Left lung (tissue), 4 donors: ENCODE measurements at regions not wholly inside any gene's neighbourhood (a gene's known extent, or its start where the extent isn't known, plus 50 kb on each side); places are given as distances from the start of the nearest gene placed in this dataset.
A peak's percentile ranks its signal among the peaks of the same experiment; 100 is the strongest.

Experiments
- ATAC-seq: fragments of 200-7000 bp; cut with Tn5 transposase; one replicate; pipeline ENCODE4 v1.9.1; 2020; ENCODE audit warnings: moderate library complexity
- DNase-seq, 4 donors: peaks; one replicate each; pipeline ENCODE4 v3.0.0-alpha.2; 2013 to 2020
- H3K27ac ChIP-seq, 2 donors: fragments of 200-600 bp; sonication (generic) in 1 of 2; one replicate each; pipeline versions ENCODE4 v1.5.0 to v1.8.0; 2020 to 2021
- H3K27me3 ChIP-seq, 2 donors: fragments of 200-600 bp; sonication (generic) in 1 of 2; one replicate each; pipeline versions ENCODE4 v1.5.0 to v1.8.0; 2020 to 2021
- H3K36me3 ChIP-seq, 2 donors: fragments of 200-600 bp; sonication (generic) in 1 of 2; one replicate each; pipeline versions ENCODE4 v1.5.0 to v1.8.0; 2020 to 2021
- H3K4me1 ChIP-seq, 2 donors: fragments of 200-600 bp; one replicate each; pipeline ENCODE4 v1.8.0; 2021
- H3K4me3 ChIP-seq, 2 donors: fragments of 200-600 bp; sonication (generic) in 1 of 2; one replicate each; pipeline versions ENCODE4 v1.5.0 to v1.8.0; 2020 to 2021; ENCODE audit warnings: mild to moderate bottlenecking in 1 of 2
- H3K9me3 ChIP-seq, 2 donors: fragments of 200-600 bp; sonication (generic) in 1 of 2; one replicate each; pipeline versions ENCODE4 v1.5.0 to v1.8.0; 2020 to 2021
- CTCF ChIP-seq, 2 donors: fragments of 200-600 bp; sonication (generic) in 1 of 2; IDR thresholded peaks; one replicate each; pipeline versions ENCODE4 v1.5.0 to v1.8.0; 2021; ENCODE audit warnings: antibody characterized with exemption in 2 of 2
- intact Hi-C, 2 donors: fragments of 100-400 bp; cut with DNase I; formaldehyde crosslinking; loops; one replicate each; pipeline versions ENCODE4 v1.11.2 to v1.14.2; 2022
- donor health status: DM: no; HTN: yes; CAD: no.
- donor health status: DM: no; HTN: no; CAD: no.

DNA sequence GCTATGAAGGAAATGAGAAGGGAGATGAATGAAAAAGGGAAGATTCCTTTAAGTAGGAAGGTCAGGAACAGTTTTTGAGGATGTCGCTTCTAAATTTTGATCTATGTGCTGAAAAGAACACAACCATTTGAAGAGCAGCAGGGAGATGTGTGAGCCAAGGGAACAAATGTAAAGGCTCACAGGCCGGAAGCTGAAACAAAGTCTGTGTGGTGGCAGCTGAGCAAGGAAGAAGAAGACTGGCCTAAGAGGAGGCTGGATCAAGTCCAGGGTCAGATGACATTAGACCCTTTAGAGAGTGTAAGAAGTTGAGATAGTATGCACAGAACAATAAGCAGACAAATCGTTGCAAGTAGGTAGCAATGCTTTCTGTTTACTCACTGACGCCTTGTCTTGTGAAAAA, 1631.4 kb upstream of the TENM4 start:
- no peak for ATAC-seq
- no peaks in the 10 kb centered on the region for H3K9me3 ChIP-seq
- no peaks in the 10 kb centered on the region for H3K4me1 ChIP-seq
- H3K27ac ChIP-seq = no peak overlapping the region
- TF ChIP-seq CTCF (IDR thresholded peaks at IDR 0.05) = no peak
- DNase-seq = peak in 2 of 4 donors; percentile 8 to 25
- intact Hi-C loops = no loop called here
- H3K4me3 ChIP-seq = no peak overlapping the region
- no peaks in the 10 kb centered on the region for H3K27me3 ChIP-seq
- no peaks in the 10 kb centered on the region for H3K36me3 ChIP-seq

DNA sequence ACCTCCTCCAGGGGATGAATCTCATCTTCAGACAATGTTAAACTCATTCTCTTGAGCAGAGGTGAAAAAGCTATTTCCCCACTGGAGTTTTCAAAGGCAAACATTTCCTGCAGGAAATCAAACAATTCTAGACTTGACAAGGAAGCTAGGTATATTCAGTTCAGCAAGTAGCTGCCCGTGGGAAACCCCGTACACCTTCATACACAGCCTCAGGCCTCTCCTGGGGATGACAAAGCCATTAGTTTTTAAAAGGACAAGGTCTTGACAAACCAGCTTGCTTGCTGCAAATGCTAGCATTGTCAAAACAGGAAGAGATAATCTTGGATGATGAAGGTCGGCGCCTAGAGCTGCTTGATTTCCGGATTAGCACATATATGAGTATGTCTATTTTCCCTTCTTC, 1630.8 kb upstream of the TENM4 start:
- no peaks in the 10 kb centered on the region for H3K4me1 ChIP-seq
- no peaks in the 10 kb centered on the region for H3K9me3 ChIP-seq
- no peak overlapping the region for H3K27ac ChIP-seq
- TF ChIP-seq CTCF (IDR thresholded peaks at IDR 0.05) = no peak
- ATAC-seq = no peak
- intact Hi-C loops = no loop called here
- no peak overlapping the region for H3K4me3 ChIP-seq
- H3K36me3 ChIP-seq = no peaks in the 10 kb centered on the region
- no peak for DNase-seq
- H3K27me3 ChIP-seq = no peaks in the 10 kb centered on the region

DNA sequence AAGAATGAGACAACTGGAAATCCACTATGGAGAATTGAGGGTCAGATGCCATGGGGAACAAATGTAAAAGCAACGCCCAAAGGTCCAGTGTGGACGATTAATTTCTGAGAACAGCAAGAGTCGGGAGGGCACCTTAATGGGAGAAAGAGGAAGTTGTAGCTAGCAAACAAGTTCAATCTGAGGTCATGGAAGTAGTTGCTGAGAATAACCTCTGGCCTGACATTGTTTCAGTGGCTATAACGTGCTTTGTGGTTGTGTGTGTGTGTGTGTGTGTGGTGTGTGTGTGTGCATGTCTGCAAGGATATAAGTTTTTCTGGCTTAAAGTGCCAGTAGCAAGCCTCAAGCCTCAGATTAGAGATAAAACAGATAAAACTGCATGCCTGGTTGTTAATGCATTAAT, 1630.1 kb upstream of the TENM4 start:
- no peak for TF ChIP-seq CTCF (IDR thresholded peaks at IDR 0.05)
- Histone ChIP-seq H3K4me1 (no peaks in the 10 kb centered on the region), H3K27me3 (no peaks in the 10 kb centered on the region), H3K27ac (no peak overlapping the region), H3K9me3 (no peaks in the 10 kb centered on the region), H3K36me3 (no peaks in the 10 kb centered on the region), H3K4me3 (no peak overlapping the region)
- ATAC-seq (no peak), DNase-seq (no peak)
- intact Hi-C loops = no loop called here

DNA sequence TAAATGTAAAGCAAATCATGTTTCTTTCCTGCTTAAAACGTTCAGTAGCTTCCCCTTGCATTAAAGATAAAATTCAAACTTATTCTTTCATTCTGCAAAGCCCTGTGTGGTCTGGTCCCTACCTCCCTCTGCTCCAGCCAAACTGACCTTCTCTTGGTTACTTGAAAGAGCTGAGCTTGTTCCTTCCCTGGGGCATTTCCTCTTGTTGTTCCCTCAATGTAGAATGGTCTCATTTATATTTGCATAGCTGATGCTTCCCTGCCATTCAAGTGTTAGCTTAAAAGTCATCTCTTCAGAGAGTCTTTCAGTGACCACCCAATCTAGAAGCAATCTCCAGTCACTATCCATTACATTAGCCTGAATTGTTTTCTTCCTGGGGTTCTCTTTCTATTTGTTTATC, 1618.5 kb upstream of the TENM4 start:
- DNase-seq (no peak), ATAC-seq (no peak)
- Histone ChIP-seq H3K27ac (no peak overlapping the region), H3K4me1 (no peaks in the 10 kb centered on the region), H3K9me3 (peaks cover 0 to 2% of the 10 kb centered on the region in 2 donors), H3K27me3 (no peaks in the 10 kb centered on the region), H3K36me3 (no peaks in the 10 kb centered on the region), H3K4me3 (no peak overlapping the region)
- TF ChIP-seq CTCF (IDR thresholded peaks at IDR 0.05) = no peak
- intact Hi-C loops = no loop called here

- no peak for ATAC-seq
- no peaks in the 10 kb centered on the region for H3K27me3 ChIP-seq
- H3K4me1 ChIP-seq = no peaks in the 10 kb centered on the region
- no peak for TF ChIP-seq CTCF (IDR thresholded peaks at IDR 0.05)
- peaks cover 0 to 2% of the 10 kb centered on the region in 2 donors for H3K9me3 ChIP-seq
- no peaks in the 10 kb centered on the region for H3K36me3 ChIP-seq
- intact Hi-C loops = no loop called here
- no peak overlapping the region for H3K27ac ChIP-seq
- H3K4me3 ChIP-seq = no peak overlapping the region
- DNase-seq = no peak
These were observed 1611.7 kb upstream of the TENM4 start for GRCh38 chr11:81052344-81053158.
